Mesenchymal stem cell (in vitro differentiated cells and primary cell): ENCODE measurements at regions not wholly inside any gene's neighbourhood (a gene's known extent, or its start where the extent isn't known, plus 50 kb on each side); places are given as distances from the start of the nearest gene placed in this dataset.

Source experiments
- DNase-seq: peaks from one replicate; pipeline ENCODE4 v3.0.0-alpha.2; 2013
- H2AFZ ChIP-seq: one replicate; pipeline ENCODE4 v1.6.1; 2013; ENCODE audit warnings: low read depth, mild to moderate bottlenecking, control low read depth, inconsistent platforms, low read length, moderate library complexity
- H2AK5ac ChIP-seq: 2 replicates; pipeline ENCODE4 v1.6.1; 2013; ENCODE audit warnings: low read length, moderate library complexity, mild to moderate bottlenecking, inconsistent platforms; ENCODE audit not compliant: severe bottlenecking
- H2BK120ac ChIP-seq: one replicate; pipeline ENCODE4 v1.6.1; 2013; ENCODE audit warnings: low read depth, mild to moderate bottlenecking, inconsistent platforms, low read length, moderate library complexity
- H2BK12ac ChIP-seq, 2 experiments: one replicate each; pipeline ENCODE4 v1.6.1; 2013; ENCODE audit warnings: inconsistent platforms in 2 of 2, low read length in 2 of 2, mild to moderate bottlenecking in 2 of 2, moderate library complexity in 2 of 2, control low read depth in 1 of 2
- H2BK15ac ChIP-seq: one replicate; pipeline ENCODE4 v1.6.1; 2013; ENCODE audit warnings: mild to moderate bottlenecking, low read depth, inconsistent platforms; ENCODE audit not compliant: poor library complexity, severe bottlenecking
- H2BK5ac ChIP-seq: 2 replicates; pipeline ENCODE4 v1.6.1; 2013; ENCODE audit warnings: low read depth, mild to moderate bottlenecking, low read length, control low read depth, inconsistent platforms; ENCODE audit not compliant: poor library complexity, severe bottlenecking
- H3K14ac ChIP-seq, 2 experiments: one replicate each; pipeline ENCODE4 v1.6.1; 2013; ENCODE audit warnings: inconsistent platforms in 2 of 2, low read length in 2 of 2, control low read depth in 1 of 2, mild to moderate bottlenecking in 1 of 2, moderate library complexity in 1 of 2
- H3K18ac ChIP-seq, 2 experiments: one replicate each; pipeline ENCODE4 v1.6.1; 2013; ENCODE audit warnings: inconsistent platforms in 2 of 2, low read length in 2 of 2, control low read depth in 1 of 2, low read depth in 1 of 2, mild to moderate bottlenecking in 1 of 2
- H3K23ac ChIP-seq, 2 experiments: one replicate each; pipeline ENCODE4 v1.6.1; 2013; ENCODE audit warnings: inconsistent platforms in 2 of 2, low read length in 2 of 2, mild to moderate bottlenecking in 2 of 2, moderate library complexity in 2 of 2, control low read depth in 1 of 2
- H3K27ac ChIP-seq: 2 replicates; pipeline ENCODE4 v1.5.1; 2013; ENCODE audit warnings: mild to moderate bottlenecking, moderate library complexity, low read length, control low read depth, inconsistent platforms; ENCODE audit not compliant: poor library complexity, severe bottlenecking
- H3K27me3 ChIP-seq, 2 experiments: 2 replicates each; pipeline versions ENCODE4 v1.6.1 to v1.7.0; 2013; ENCODE audit warnings: low read length in 2 of 2, mild to moderate bottlenecking in 2 of 2, moderate library complexity in 2 of 2, control low read depth in 1 of 2, inconsistent platforms in 1 of 2; ENCODE audit not compliant: control insufficient read depth in 1 of 2, insufficient read depth in 1 of 2
- H3K36me3 ChIP-seq, 2 experiments: 2 replicates each; pipeline versions ENCODE4 v1.6.1 to v1.7.0; 2013; ENCODE audit warnings: low read length in 2 of 2, control low read depth in 1 of 2, inconsistent platforms in 1 of 2, low read depth in 1 of 2, mild to moderate bottlenecking in 1 of 2; ENCODE audit not compliant: insufficient read depth in 2 of 2, control insufficient read depth in 1 of 2
- H3K4ac ChIP-seq, 2 experiments: one replicate each; pipeline ENCODE4 v1.6.1; 2013; ENCODE audit warnings: inconsistent platforms in 2 of 2, low read length in 2 of 2, mild to moderate bottlenecking in 2 of 2, moderate library complexity in 2 of 2, control low read depth in 1 of 2, low read depth in 1 of 2
- H3K4me1 ChIP-seq: 2 replicates; pipeline ENCODE4 v1.6.1; 2013; ENCODE audit warnings: low read depth, low read length, control low read depth; ENCODE audit not compliant: control insufficient read depth, insufficient read depth
- H3K4me2 ChIP-seq: 2 replicates; pipeline ENCODE4 v1.6.1; 2013; ENCODE audit warnings: low read length, mild to moderate bottlenecking, inconsistent platforms; ENCODE audit not compliant: poor library complexity, severe bottlenecking
- H3K4me3 ChIP-seq, 2 experiments: 2 replicates each; pipeline versions ENCODE4 v1.5.1 to v1.7.0; 2013; ENCODE audit warnings: low read length in 2 of 2, mild to moderate bottlenecking in 2 of 2, control low read depth in 1 of 2, low read depth in 1 of 2; ENCODE audit not compliant: insufficient read depth in 1 of 2
- H3K79me1 ChIP-seq: replicated peaks from 2 replicates; pipeline ENCODE4 v1.6.1; 2013; ENCODE audit warnings: mild to moderate bottlenecking, control low read depth, low read length, inconsistent platforms; ENCODE audit not compliant: poor library complexity, severe bottlenecking
- H3K9ac ChIP-seq: 2 replicates; pipeline ENCODE4 v1.7.0; 2013; ENCODE audit warnings: mild to moderate bottlenecking, low read length, moderate library complexity
- H3K9me3 ChIP-seq: 2 replicates; pipeline ENCODE4 v1.7.0; 2013; ENCODE audit warnings: mild to moderate bottlenecking, low read length; ENCODE audit not compliant: control insufficient read depth
- H4K8ac ChIP-seq: one replicate; pipeline ENCODE4 v1.6.1; 2013; ENCODE audit warnings: inconsistent platforms, mild to moderate bottlenecking, low read length, moderate library complexity
- H4K91ac ChIP-seq: one replicate; pipeline ENCODE4 v1.6.1; 2013; ENCODE audit warnings: mild to moderate bottlenecking, low read length, inconsistent platforms
- whole genome bisulfite sequencing: methylation state at CpG from one replicate; pipeline ENCODE4 v1.1.7; 2013; ENCODE audit warnings: mixed read lengths; 5-methylcytosine and 5-hydroxymethylcytosine counted together

DNA sequence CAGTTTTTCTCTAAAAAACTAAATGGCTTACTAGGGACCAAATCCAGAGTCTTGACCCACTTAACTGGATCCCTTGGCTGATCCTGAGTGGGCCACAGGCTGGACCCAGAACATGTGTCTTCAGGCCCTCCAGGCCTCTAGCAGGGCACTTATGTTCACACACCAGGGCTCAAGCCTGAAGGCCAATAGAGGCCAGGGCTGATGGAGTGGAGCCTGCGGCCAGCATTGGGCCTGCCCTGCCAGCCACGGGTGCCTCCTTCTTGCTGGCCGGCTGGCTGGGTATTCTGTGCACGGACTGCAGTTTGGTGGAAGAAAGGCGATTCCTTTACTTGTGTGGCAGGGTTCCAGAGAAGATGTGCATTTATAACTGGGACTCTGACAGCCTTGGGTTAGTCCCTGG is 103.0 kb upstream of the ZNF32 start:
- no peak overlapping the region for H3K4me3 ChIP-seq
- H3K27ac ChIP-seq = no peak overlapping the region
- H2BK12ac ChIP-seq = no peak overlapping the region
- no peaks in the 10 kb centered on the region for H3K4me1 ChIP-seq
- no peak overlapping the region for H3K4ac ChIP-seq
- no peak overlapping the region for H2BK15ac ChIP-seq
- no peaks in the 10 kb centered on the region for H3K9me3 ChIP-seq
- no peaks in the 10 kb centered on the region for H3K79me1 ChIP-seq
- H3K18ac ChIP-seq = no peak overlapping the region
- H3K36me3 ChIP-seq = no peaks in the 10 kb centered on the region
- H3K27me3 ChIP-seq = peaks cover 0 to 20% of the 10 kb centered on the region in 2 experiments
- H3K23ac ChIP-seq = no peak overlapping the region
- no peak overlapping the region for H4K91ac ChIP-seq
- H3K14ac ChIP-seq = no peak overlapping the region
- DNase-seq = no peak
- H2AFZ ChIP-seq = no peak overlapping the region
- H3K4me2 ChIP-seq = no peak overlapping the region
- no peak overlapping the region for H2BK5ac ChIP-seq
- no peak overlapping the region for H3K9ac ChIP-seq
- no peak overlapping the region for H2AK5ac ChIP-seq
- no peak overlapping the region for H2BK120ac ChIP-seq
- H4K8ac ChIP-seq = no peak overlapping the region
- WGBS = 98% methylated on average over 5 of the region's 5 CpGs

- WGBS = 93% methylated on average over 3 of the region's 4 CpGs
- peak; percentile 5 for DNase-seq
These were observed 101.4 kb upstream of the ZNF32 start for GRCh38 chr10:43749940-43750552.

GRCh38 chr10:43749145-43749576 is 100.5 kb upstream of the ZNF32 start:
- Histone ChIP-seq H2BK15ac (no peak overlapping the region), H3K9me3 (no peaks in the 10 kb centered on the region), H3K4me3 (no peak overlapping the region), H3K9ac (no peak overlapping the region), H3K27ac (no peak overlapping the region), H3K4me2 (no peak overlapping the region), H3K18ac (no peak overlapping the region), H2AFZ (no peak overlapping the region), H2AK5ac (no peak overlapping the region), H2BK12ac (no peak overlapping the region), H2BK5ac (no peak overlapping the region), H3K4ac (no peak overlapping the region), H3K4me1 (no peaks in the 10 kb centered on the region), H2BK120ac (no peak overlapping the region), H3K27me3 (peaks cover 0 to 20% of the 10 kb centered on the region in 2 experiments), H3K23ac (no peak overlapping the region), H3K36me3 (no peaks in the 10 kb centered on the region), H4K91ac (no peak overlapping the region), H4K8ac (no peak overlapping the region), H3K14ac (no peak overlapping the region), H3K79me1 (no peaks in the 10 kb centered on the region)
- DNase-seq = no peak
- WGBS = 91% methylated on average over 13 of the region's 13 CpGs

More at GRCh38 chr10:43749940-43750552, 101.4 kb upstream of the ZNF32 start:
- Histone ChIP-seq H2BK15ac (no peak overlapping the region), H3K4me1 (no peaks in the 10 kb centered on the region), H3K4ac (no peak overlapping the region), H3K18ac (no peak overlapping the region), H3K23ac (no peak overlapping the region), H4K8ac (no peak overlapping the region), H2BK12ac (no peak overlapping the region), H2AFZ (no peak overlapping the region), H3K14ac (no peak overlapping the region), H3K79me1 (no peaks in the 10 kb centered on the region), H3K27ac (no peak overlapping the region), H3K4me2 (no peak overlapping the region), H2BK5ac (no peak overlapping the region), H3K9me3 (no peaks in the 10 kb centered on the region), H2AK5ac (no peak overlapping the region), H3K9ac (no peak overlapping the region), H3K36me3 (no peaks in the 10 kb centered on the region), H2BK120ac (no peak overlapping the region), H3K4me3 (no peak overlapping the region), H4K91ac (no peak overlapping the region), H3K27me3 (peaks cover 0 to 20% of the 10 kb centered on the region in 2 experiments)

- H3K27ac ChIP-seq = no peak overlapping the region
- WGBS = 95% methylated on average over 7 of the region's 7 CpGs
These were observed 99.9 kb upstream of the ZNF32 start for GRCh38 chr10:43748560-43748959.

More at GRCh38 chr10:43748560-43748959, 99.9 kb upstream of the ZNF32 start:
- Histone ChIP-seq H2AK5ac (no peak overlapping the region), H3K23ac (no peak overlapping the region), H3K14ac (no peak overlapping the region), H2BK120ac (no peak overlapping the region), H3K4me2 (no peak overlapping the region), H2AFZ (no peak overlapping the region), H3K9me3 (no peaks in the 10 kb centered on the region), H3K27me3 (peaks cover 0 to 20% of the 10 kb centered on the region in 2 experiments), H2BK12ac (no peak overlapping the region), H4K91ac (no peak overlapping the region), H2BK5ac (no peak overlapping the region), H3K4ac (no peak overlapping the region), H3K4me3 (no peak overlapping the region), H3K36me3 (no peaks in the 10 kb centered on the region), H3K18ac (no peak overlapping the region), H3K9ac (no peak overlapping the region), H2BK15ac (no peak overlapping the region), H4K8ac (no peak overlapping the region), H3K4me1 (no peaks in the 10 kb centered on the region), H3K79me1 (no peaks in the 10 kb centered on the region)
- no peak for DNase-seq
